Activated naive CD8-positive, alpha-beta T cell treated with anti-CD3 and anti-CD28 coated beads for 36 hours (primary cell): ENCODE measurements at regions not wholly inside any gene's neighbourhood (a gene's known extent, or its start where the extent isn't known, plus 50 kb on each side); places are given as distances from the start of the nearest gene placed in this dataset.

Experiments
- DNase-seq: peaks from one replicate; pipeline ENCODE4 v3.0.0; 2021
- H3K27ac Mint-ChIP-seq: one replicate; pipeline ENCODE4 v1.8.0; 2022; ENCODE audit warnings: mild to moderate bottlenecking, moderate library complexity, mixed read lengths
- H3K27me3 Mint-ChIP-seq: one replicate; pipeline ENCODE4 v1.8.0; 2022; ENCODE audit warnings: mild to moderate bottlenecking, mixed read lengths
- H3K36me3 Mint-ChIP-seq: one replicate; pipeline ENCODE4 v1.8.0; 2021; ENCODE audit warnings: mild to moderate bottlenecking, mixed read lengths
- H3K4me1 Mint-ChIP-seq: one replicate; pipeline ENCODE4 v1.8.0; 2021; ENCODE audit warnings: mixed read lengths
- H3K4me3 Mint-ChIP-seq: one replicate; pipeline ENCODE4 v1.8.0; 2022; ENCODE audit warnings: mild to moderate bottlenecking, moderate library complexity, mixed read lengths
- H3K9me3 Mint-ChIP-seq: one replicate; pipeline ENCODE4 v1.8.0; 2022; ENCODE audit warnings: mixed read lengths

DNA sequence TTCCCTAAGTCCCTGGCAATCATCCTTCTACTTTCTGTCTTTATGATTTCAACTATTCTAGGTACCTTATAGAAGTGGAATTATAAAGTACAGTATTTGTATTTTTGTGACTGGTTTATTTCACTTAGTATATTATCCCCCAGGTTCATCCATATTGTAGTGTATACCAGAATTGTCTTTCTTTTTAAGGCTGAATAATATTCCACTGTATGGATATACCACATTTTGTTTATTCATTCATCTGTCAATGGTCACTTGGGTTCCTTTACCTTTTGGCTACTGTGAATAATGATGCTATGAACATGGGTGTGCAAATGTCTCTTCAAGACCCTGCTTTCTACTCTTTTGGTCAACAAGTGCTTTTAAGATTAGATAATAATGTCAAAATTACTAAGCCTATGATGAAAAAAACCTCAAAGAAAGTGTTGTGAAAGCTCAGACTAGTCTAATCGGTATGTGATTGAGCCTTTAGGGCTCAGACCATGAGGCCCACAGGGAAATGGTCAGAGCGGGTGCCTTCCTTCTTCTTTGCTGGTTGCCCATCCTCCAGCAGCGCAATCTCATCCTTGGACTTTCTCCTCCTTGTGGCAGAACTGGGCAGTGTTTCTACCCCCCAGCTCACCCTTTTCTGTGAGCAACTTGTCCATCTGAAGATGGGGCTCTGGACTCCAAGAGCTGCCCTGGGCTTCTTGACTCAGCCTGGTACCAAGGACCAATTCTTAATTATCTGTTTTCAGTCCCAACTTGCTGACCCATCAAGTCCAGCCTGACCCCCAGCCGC is 105.4 kb downstream of the TTC8 start:
- no peak overlapping the region for H3K4me3 Mint-ChIP-seq
- H3K27ac Mint-ChIP-seq = no peak overlapping the region
- no peak for DNase-seq
- no peaks in the 10 kb centered on the region for H3K4me1 Mint-ChIP-seq
- peaks cover under 1% of the 10 kb centered on the region for H3K9me3 Mint-ChIP-seq
- H3K36me3 Mint-ChIP-seq = no peaks in the 10 kb centered on the region
- H3K27me3 Mint-ChIP-seq = peaks cover 25% of the 10 kb centered on the region

- Mint-ChIP-seq H3K27me3 (peaks cover 15% of the 10 kb centered on the region), H3K27ac (no peak overlapping the region), H3K4me1 (no peaks in the 10 kb centered on the region), H3K4me3 (no peak overlapping the region), H3K9me3 (no peaks in the 10 kb centered on the region), H3K36me3 (no peaks in the 10 kb centered on the region)
- DNase-seq = no peak
Measured at GRCh38 chr14:88931321-88932110, 107.1 kb downstream of the TTC8 start.

DNA sequence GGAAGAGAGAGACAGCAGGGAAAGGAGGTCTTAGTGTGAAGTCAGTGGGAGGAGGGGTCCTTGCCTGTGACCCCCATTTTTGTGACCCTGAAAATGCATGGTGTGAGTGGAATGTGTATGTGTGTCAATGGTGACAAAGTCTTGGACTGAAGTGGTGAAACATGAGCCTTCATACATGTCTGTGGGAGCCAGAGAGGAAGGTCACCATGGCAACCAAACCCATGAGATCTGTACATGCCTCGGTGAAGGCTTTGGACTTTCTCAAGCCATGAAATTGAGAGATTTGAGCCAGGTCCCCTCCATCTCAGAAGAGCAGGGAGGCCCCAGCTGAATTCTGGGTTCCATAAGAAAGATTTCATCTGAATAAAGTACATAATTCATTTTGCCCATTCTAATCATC is 108.7 kb downstream of the TTC8 start:
- H3K27me3 Mint-ChIP-seq = peaks cover 15% of the 10 kb centered on the region
- no peak overlapping the region for H3K27ac Mint-ChIP-seq
- H3K9me3 Mint-ChIP-seq = no peaks in the 10 kb centered on the region
- DNase-seq = no peak
- H3K4me3 Mint-ChIP-seq = no peak overlapping the region
- H3K36me3 Mint-ChIP-seq = no peaks in the 10 kb centered on the region
- H3K4me1 Mint-ChIP-seq = no peaks in the 10 kb centered on the region

DNA sequence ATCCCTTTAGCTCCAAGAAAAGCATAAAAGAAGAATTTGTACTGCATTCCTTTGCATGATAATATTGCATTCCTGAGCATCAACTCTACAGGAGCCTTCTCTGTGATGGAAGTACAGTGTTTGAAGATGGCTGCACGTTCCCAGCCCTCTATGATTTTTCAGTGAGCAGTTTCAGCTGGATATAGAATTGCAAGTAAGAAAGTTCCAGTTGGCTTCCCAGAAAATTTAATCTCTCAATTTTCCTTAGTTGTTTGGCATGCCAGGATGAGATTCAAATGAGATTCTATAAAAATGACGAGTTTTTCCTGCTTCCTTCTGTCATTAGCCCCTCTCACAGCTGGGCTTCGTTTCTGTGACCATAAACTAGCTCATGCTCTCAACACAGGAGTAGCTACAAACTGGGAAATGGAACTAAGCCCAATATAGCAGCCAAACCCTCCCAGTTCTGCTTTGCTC is 109.9 kb downstream of the TTC8 start:
- Mint-ChIP-seq H3K4me1 (no peaks in the 10 kb centered on the region), H3K36me3 (no peaks in the 10 kb centered on the region)

GRCh38 chr14:88935083-88935482 is 110.6 kb downstream of the TTC8 start:
- H3K36me3 Mint-ChIP-seq = no peaks in the 10 kb centered on the region
- H3K4me3 Mint-ChIP-seq = no peak overlapping the region
- DNase-seq = no peak
- H3K27ac Mint-ChIP-seq = no peak overlapping the region
- H3K9me3 Mint-ChIP-seq = no peaks in the 10 kb centered on the region
- peaks cover 28% of the 10 kb centered on the region for H3K27me3 Mint-ChIP-seq
- H3K4me1 Mint-ChIP-seq = no peaks in the 10 kb centered on the region

More for the DNA sequence above, 109.9 kb downstream of the TTC8 start:
- H3K27me3 Mint-ChIP-seq = peaks cover 25% of the 10 kb centered on the region
- H3K27ac Mint-ChIP-seq = no peak overlapping the region
- H3K4me3 Mint-ChIP-seq = no peak overlapping the region
- DNase-seq = no peak
- H3K9me3 Mint-ChIP-seq = no peaks in the 10 kb centered on the region

- Mint-ChIP-seq H3K9me3 (no peaks in the 10 kb centered on the region), H3K4me1 (no peaks in the 10 kb centered on the region), H3K27ac (no peak overlapping the region), H3K36me3 (no peaks in the 10 kb centered on the region), H3K4me3 (no peak overlapping the region), H3K27me3 (peaks cover 20% of the 10 kb centered on the region)
- no peak for DNase-seq
Measured at GRCh38 chr14:88937706-88938105, 113.3 kb downstream of the TTC8 start.

- Mint-ChIP-seq H3K27me3 (peaks cover 28% of the 10 kb centered on the region), H3K9me3 (no peaks in the 10 kb centered on the region), H3K36me3 (no peaks in the 10 kb centered on the region), H3K4me3 (no peak overlapping the region), H3K27ac (no peak overlapping the region), H3K4me1 (no peaks in the 10 kb centered on the region)
- DNase-seq = no peak
Measured at GRCh38 chr14:88940671-88941070, 116.2 kb downstream of the TTC8 start.

DNA sequence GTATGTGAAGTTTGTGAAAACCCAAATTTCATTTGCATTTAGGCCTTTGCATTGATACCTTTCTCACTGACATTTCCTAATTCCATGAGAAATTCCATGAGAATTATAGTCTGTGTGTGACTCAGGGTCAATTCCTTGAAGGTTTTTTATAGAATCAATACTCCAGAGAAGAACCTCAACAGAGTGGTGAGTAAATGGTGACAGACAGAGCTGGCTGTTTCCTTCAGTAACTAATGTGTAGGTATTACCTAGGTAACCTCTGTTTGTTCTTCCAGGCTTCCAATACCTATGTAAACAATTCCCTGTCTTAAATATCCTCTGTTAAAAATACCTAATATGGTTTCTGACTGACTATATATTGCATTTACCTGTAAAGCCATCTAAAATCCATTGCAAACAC is 117.0 kb downstream of the TTC8 start:
- DNase-seq = no peak
- Mint-ChIP-seq H3K4me1 (no peaks in the 10 kb centered on the region), H3K9me3 (no peaks in the 10 kb centered on the region), H3K27ac (no peak overlapping the region), H3K36me3 (no peaks in the 10 kb centered on the region), H3K27me3 (peaks cover 32% of the 10 kb centered on the region), H3K4me3 (no peak overlapping the region)

GRCh38 chr14:88947646-88948598 is 123.5 kb downstream of the TTC8 start:
- Mint-ChIP-seq H3K4me3 (no peak overlapping the region), H3K9me3 (peaks cover 13% of the 10 kb centered on the region), H3K36me3 (no peaks in the 10 kb centered on the region), H3K27ac (no peak overlapping the region), H3K27me3 (peaks cover 19% of the 10 kb centered on the region), H3K4me1 (no peaks in the 10 kb centered on the region)
- no peak for DNase-seq

DNA sequence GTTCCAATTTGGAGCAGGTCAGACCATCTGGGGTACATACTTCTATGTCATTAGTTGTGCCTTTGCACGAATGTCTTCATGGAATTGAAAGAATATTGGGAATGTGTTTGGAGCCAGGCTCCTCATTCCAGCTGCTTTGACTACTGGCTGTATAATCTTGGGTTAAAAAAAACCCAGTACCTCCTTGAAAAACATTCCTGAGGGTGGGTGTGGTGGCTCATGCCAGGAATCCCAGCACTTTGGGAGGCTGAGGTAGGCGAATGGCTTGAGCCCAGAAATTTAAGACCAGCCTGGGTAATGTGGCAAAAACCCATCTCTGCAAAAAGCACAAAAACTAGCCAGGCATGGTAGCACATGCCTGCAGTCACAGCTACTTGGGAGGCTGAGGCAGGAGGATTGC is 125.6 kb downstream of the TTC8 start:
- no peaks in the 10 kb centered on the region for H3K4me1 Mint-ChIP-seq
- peaks cover 11% of the 10 kb centered on the region for H3K27me3 Mint-ChIP-seq
- H3K9me3 Mint-ChIP-seq = peaks cover 20% of the 10 kb centered on the region
- DNase-seq = no peak
- H3K4me3 Mint-ChIP-seq = no peak overlapping the region
- no peaks in the 10 kb centered on the region for H3K36me3 Mint-ChIP-seq
- no peak overlapping the region for H3K27ac Mint-ChIP-seq

DNA sequence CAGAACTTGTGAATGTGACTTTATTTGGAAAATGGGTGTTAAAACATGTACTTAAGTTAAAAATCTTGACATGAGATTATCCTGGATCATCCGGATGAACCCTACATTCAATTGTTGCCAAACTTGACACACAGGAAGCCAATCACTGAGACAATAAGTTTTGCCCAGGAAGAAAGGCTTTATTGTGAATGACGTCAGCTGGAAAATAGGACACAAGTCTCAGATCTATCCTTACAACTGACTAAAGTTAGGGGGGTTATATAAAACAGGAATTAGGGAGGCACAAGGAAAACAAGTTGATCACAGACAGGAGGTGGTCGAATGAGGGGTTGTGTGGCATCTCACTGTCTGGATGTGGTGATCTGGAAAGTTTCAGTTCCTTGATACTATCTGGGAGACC is 126.9 kb downstream of the TTC8 start:
- H3K9me3 Mint-ChIP-seq = peaks cover 20% of the 10 kb centered on the region
- H3K4me3 Mint-ChIP-seq = no peak overlapping the region
- no peak for DNase-seq
- no peaks in the 10 kb centered on the region for H3K36me3 Mint-ChIP-seq
- no peak overlapping the region for H3K27ac Mint-ChIP-seq
- H3K4me1 Mint-ChIP-seq = no peaks in the 10 kb centered on the region
- H3K27me3 Mint-ChIP-seq = peaks cover 8% of the 10 kb centered on the region

- no peak for DNase-seq
- H3K27me3 Mint-ChIP-seq = peaks cover 7% of the 10 kb centered on the region
- H3K36me3 Mint-ChIP-seq = no peaks in the 10 kb centered on the region
- no peak overlapping the region for H3K27ac Mint-ChIP-seq
- H3K9me3 Mint-ChIP-seq = peaks cover 20% of the 10 kb centered on the region
- H3K4me1 Mint-ChIP-seq = no peaks in the 10 kb centered on the region
- no peak overlapping the region for H3K4me3 Mint-ChIP-seq
Measured at GRCh38 chr14:88952901-88953300, 128.4 kb downstream of the TTC8 start.

GRCh38 chr14:88955455-88955854 is 131.0 kb downstream of the TTC8 start:
- DNase-seq = no peak
- H3K9me3 Mint-ChIP-seq = peaks cover 20% of the 10 kb centered on the region
- no peaks in the 10 kb centered on the region for H3K36me3 Mint-ChIP-seq
- no peaks in the 10 kb centered on the region for H3K4me1 Mint-ChIP-seq
- no peak overlapping the region for H3K4me3 Mint-ChIP-seq
- peaks cover 3% of the 10 kb centered on the region for H3K27me3 Mint-ChIP-seq
- no peak overlapping the region for H3K27ac Mint-ChIP-seq

- H3K4me3 Mint-ChIP-seq = no peak overlapping the region
- H3K27ac Mint-ChIP-seq = no peak overlapping the region
- H3K9me3 Mint-ChIP-seq = no peaks in the 10 kb centered on the region
- no peak for DNase-seq
- H3K27me3 Mint-ChIP-seq = peaks cover 9% of the 10 kb centered on the region
- H3K4me1 Mint-ChIP-seq = no peaks in the 10 kb centered on the region
- H3K36me3 Mint-ChIP-seq = no peaks in the 10 kb centered on the region
Measured at GRCh38 chr14:88960496-88960895, 136.0 kb downstream of the TTC8 start.

GRCh38 chr14:88961214-88961613 is 136.8 kb downstream of the TTC8 start:
- Mint-ChIP-seq H3K4me1 (no peaks in the 10 kb centered on the region), H3K27me3 (peaks cover 9% of the 10 kb centered on the region), H3K27ac (no peak overlapping the region), H3K36me3 (no peaks in the 10 kb centered on the region), H3K4me3 (no peak overlapping the region), H3K9me3 (no peaks in the 10 kb centered on the region)
- DNase-seq = no peak
